Mesenteric fat pad (tissue), 1 donor: ENCODE measurements at regions not wholly inside any gene's neighbourhood (a gene's known extent, or its start where the extent isn't known, plus 50 kb on each side); places are given as distances from the start of the nearest gene placed in this dataset.

ENCODE experiments used
- DNase-seq: peaks from one replicate; pipeline ENCODE4 v3.0.0-alpha.2; 2020; ENCODE audit warnings: low spot score
- donor health status: DM: yes; HTN: yes; CAD: no.

DNA sequence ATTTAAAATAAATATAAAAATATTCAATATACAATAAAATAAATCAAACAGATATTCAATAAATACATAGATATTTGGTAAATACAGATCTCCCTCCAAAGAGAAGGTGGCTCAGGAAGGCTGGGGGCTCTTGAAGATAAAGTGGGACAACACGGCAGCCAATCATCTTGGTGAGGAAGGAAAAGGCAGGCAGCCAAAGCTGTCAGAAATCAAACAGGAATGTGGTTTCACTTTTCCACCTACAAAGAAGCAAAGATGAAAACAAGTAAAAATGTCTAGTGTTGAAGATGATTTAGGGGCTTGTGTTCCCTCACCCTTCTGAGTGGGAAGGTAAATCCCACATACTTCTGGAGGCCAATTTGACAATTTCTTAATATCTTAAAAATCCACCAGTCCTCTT lies 85.7 kb downstream of the B3GNT2 start:
- DNase-seq = no peak

DNA sequence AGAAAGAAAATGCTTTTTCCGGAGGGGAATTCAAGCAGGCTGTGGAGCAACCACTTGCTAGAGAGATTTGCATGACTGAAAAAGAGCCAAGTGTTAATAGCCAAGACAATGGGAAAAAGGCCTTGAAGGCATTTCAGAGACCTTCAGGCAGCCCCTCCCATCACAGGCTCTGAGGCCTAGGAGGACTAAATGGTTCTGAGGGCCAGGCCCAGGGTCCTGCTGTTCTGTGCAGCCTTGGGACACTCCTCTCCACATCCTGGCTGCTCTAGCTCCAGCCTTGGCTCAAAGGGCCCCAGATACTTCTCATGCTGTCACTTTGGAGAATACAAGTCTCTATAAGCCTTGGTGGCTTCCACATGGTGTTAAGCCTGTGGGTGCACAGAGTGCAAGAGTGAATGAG lies 81.8 kb downstream of the B3GNT2 start:
- DNase-seq = no peak
